ENCODE measurements at regions not wholly inside any gene's neighbourhood (a gene's known extent, or its start where the extent isn't known, plus 50 kb on each side); places are given as distances from the start of the nearest gene placed in this dataset.

GRCh38 chr15:98025237-98025636, 64.7 kb downstream of the ARRDC4 start:
- TF ChIP-seq EZH2 (IDR thresholded peaks at IDR 0.05; ENCODE audit: insufficient read depth, poor library complexity, severe bottlenecking) (no peak), EZH2phosphoT487 (IDR thresholded peaks at IDR 0.05; ENCODE audit: insufficient read depth, low read depth) (no peak)
